Caco-2 (cell line): ENCODE measurements at regions not wholly inside any gene's neighbourhood (a gene's known extent, or its start where the extent isn't known, plus 50 kb on each side); places are given as distances from the start of the nearest gene placed in this dataset.

Experiments
- BruUV-seq: library from RNA; stranded (reverse); fragments of 400-500 nt; replicated peaks from 2 replicates; lab custom pipeline; 2021; lab: Mats Ljungman, UMichigan
- CTCF ChIA-PET: fragments of 300-600 bp; sonication (Branson Sonifier 250); formaldehyde crosslinking; loops from one replicate; lab custom pipeline; 2022; ENCODE audit warnings: antibody characterized with exemption; lab: Charles Lee
- POLR2A ChIA-PET: fragments of 300-600 bp; sonication (Branson Sonifier 250); formaldehyde crosslinking; loops from one replicate; lab custom pipeline; 2022; ENCODE audit warnings: antibody characterized with exemption; lab: Charles Lee
- DNase-seq, 2 experiments: peaks; one replicate each; pipeline versions ENCODE4 v3.0.0 to v3.0.0-alpha.2; 2020 to 2022
- H3K27me3 ChIP-seq: replicated peaks from 2 replicates; pipeline ENCODE4 v1.6.0; 2011; ENCODE audit warnings: low read length; ENCODE audit not compliant: control insufficient read depth, insufficient read depth
- H3K36me3 ChIP-seq: 2 replicates; pipeline ENCODE4 v1.5.1; 2011; ENCODE audit warnings: low read length; ENCODE audit not compliant: control insufficient read depth, insufficient read depth
- H3K4me1 ChIP-seq: fragments of 250-450 bp; sonication (Bioruptor Pico); 2 replicates; pipeline ENCODE4 v1.5.1; 2020; ENCODE audit warnings: mild to moderate bottlenecking
- H3K4me3 ChIP-seq: 2 replicates; pipeline ENCODE4 v1.5.1; 2011; ENCODE audit warnings: low read depth, mild to moderate bottlenecking, control low read depth, low read length
- H3K9me3 ChIP-seq: fragments of 250-450 bp; sonication (Bioruptor Pico); 2 replicates; pipeline ENCODE4 v1.5.1; 2020; ENCODE audit warnings: mild to moderate bottlenecking, moderate library complexity
- H3K27ac Mint-ChIP-seq: one replicate; pipeline ENCODE4 v1.8.0; 2022; ENCODE audit warnings: mixed read lengths; ENCODE audit not compliant: unreplicated experiment
- H3K27me3 Mint-ChIP-seq: one replicate; pipeline ENCODE4 v1.8.0; 2022; ENCODE audit warnings: mixed read lengths; ENCODE audit not compliant: insufficient read depth, unreplicated experiment
- H3K36me3 Mint-ChIP-seq: one replicate; pipeline ENCODE4 v1.8.0; 2022; ENCODE audit warnings: mild to moderate bottlenecking, mixed read lengths; ENCODE audit not compliant: insufficient read depth, unreplicated experiment
- H3K4me1 Mint-ChIP-seq: one replicate; pipeline ENCODE4 v1.8.0; 2022; ENCODE audit warnings: low read depth, mixed read lengths; ENCODE audit not compliant: unreplicated experiment
- H3K4me3 Mint-ChIP-seq: one replicate; pipeline ENCODE4 v1.8.0; 2022; ENCODE audit warnings: mild to moderate bottlenecking, moderate library complexity, mixed read lengths; ENCODE audit not compliant: unreplicated experiment
- H3K9me3 Mint-ChIP-seq: one replicate; pipeline ENCODE4 v1.8.0; 2022; ENCODE audit warnings: mixed read lengths; ENCODE audit not compliant: unreplicated experiment
- CTCF ChIP-seq, 2 experiments: fragments of 200-600 bp in 1 of 2; IDR thresholded peaks; 1 replicate in 1 of 2; 2 replicates in 1 of 2; pipeline versions ENCODE4 v1.5.1 to v1.8.0; 2011 to 2022; ENCODE audit warnings: antibody characterized with exemption in 1 of 2, control low read depth in 1 of 2, inconsistent platforms in 1 of 2, low read depth in 1 of 2, low read length in 1 of 2, mild to moderate bottlenecking in 1 of 2, moderate library complexity in 1 of 2; ENCODE audit not compliant: insufficient read depth in 1 of 2, severe bottlenecking in 1 of 2, unreplicated experiment in 1 of 2
- intact Hi-C: fragments of 100-400 bp; cut with micrococcal nuclease; formaldehyde crosslinking; loops from one replicate; pipeline ENCODE4 v1.10.0; 2022; ENCODE audit not compliant: unreplicated experiment

- no peak for DNase-seq
- Mint-ChIP-seq H3K27ac (no peak overlapping the region), H3K4me1 (no peaks in the 10 kb centered on the region), H3K9me3 (no peaks in the 10 kb centered on the region), H3K36me3 (no peaks in the 10 kb centered on the region), H3K4me3 (no peak overlapping the region), H3K27me3 (no peaks in the 10 kb centered on the region)
- POLR2A ChIA-PET = no interaction called here
- CTCF ChIA-PET = no interaction called here
- intact Hi-C loops = no loop called here
- no peaks in the 10 kb centered on the region for H3K36me3 ChIP-seq
- TF ChIP-seq CTCF (IDR thresholded peaks at IDR 0.05; ENCODE audit: insufficient read depth in 1 of 2, low read depth in 1 of 2, low read length in 1 of 2, severe bottlenecking in 1 of 2, unreplicated experiment in 1 of 2) = no peak
- no peaks in the 10 kb centered on the region for H3K4me1 ChIP-seq
- no TSS peak for BruUV-seq
- H3K4me3 ChIP-seq = no peak overlapping the region
- H3K27me3 ChIP-seq = no peaks in the 10 kb centered on the region
- no peaks in the 10 kb centered on the region for H3K9me3 ChIP-seq
These were observed 157.2 kb upstream of the USP9X start for GRCh38 chrX:40928076-40928475.

- no peak for TF ChIP-seq CTCF (IDR thresholded peaks at IDR 0.05; ENCODE audit: insufficient read depth in 1 of 2, low read depth in 1 of 2, low read length in 1 of 2, severe bottlenecking in 1 of 2, unreplicated experiment in 1 of 2)
- Mint-ChIP-seq H3K27me3 (no peaks in the 10 kb centered on the region), H3K9me3 (no peaks in the 10 kb centered on the region)
These were observed 153.3 kb upstream of the USP9X start for GRCh38 chrX:40931921-40932320.

GRCh38 chrX:40933132-40933705 is 152.0 kb upstream of the USP9X start:
- H3K36me3 ChIP-seq = no peaks in the 10 kb centered on the region
- H3K27ac Mint-ChIP-seq = no peak overlapping the region

More at GRCh38 chrX:40931921-40932320, 153.3 kb upstream of the USP9X start:
- H3K4me1 Mint-ChIP-seq = no peaks in the 10 kb centered on the region
- H3K4me3 Mint-ChIP-seq = no peak overlapping the region
- CTCF ChIA-PET = no interaction called here
- no peak for DNase-seq
- Histone ChIP-seq H3K4me1 (no peaks in the 10 kb centered on the region), H3K36me3 (no peaks in the 10 kb centered on the region), H3K4me3 (no peak overlapping the region), H3K27me3 (no peaks in the 10 kb centered on the region), H3K9me3 (no peaks in the 10 kb centered on the region)
- POLR2A ChIA-PET = no interaction called here
- intact Hi-C loops = no loop called here
- no peaks in the 10 kb centered on the region for H3K36me3 Mint-ChIP-seq
- H3K27ac Mint-ChIP-seq = no peak overlapping the region
- no TSS peak for BruUV-seq

More at GRCh38 chrX:40933132-40933705, 152.0 kb upstream of the USP9X start:
- no peak for TF ChIP-seq CTCF (IDR thresholded peaks at IDR 0.05; ENCODE audit: insufficient read depth in 1 of 2, low read depth in 1 of 2, low read length in 1 of 2, severe bottlenecking in 1 of 2, unreplicated experiment in 1 of 2)
- DNase-seq = no peak
- no peaks in the 10 kb centered on the region for H3K9me3 ChIP-seq
- CTCF ChIA-PET = no interaction called here
- H3K4me1 ChIP-seq = no peaks in the 10 kb centered on the region
- BruUV-seq = no TSS peak
- Mint-ChIP-seq H3K4me3 (no peak overlapping the region), H3K9me3 (no peaks in the 10 kb centered on the region), H3K36me3 (no peaks in the 10 kb centered on the region), H3K4me1 (no peaks in the 10 kb centered on the region), H3K27me3 (no peaks in the 10 kb centered on the region)
- no peaks in the 10 kb centered on the region for H3K27me3 ChIP-seq
- no peak overlapping the region for H3K4me3 ChIP-seq
- intact Hi-C loops = no loop called here
- POLR2A ChIA-PET = no interaction called here
